ENCODE measurements at regions not wholly inside any gene's neighbourhood (a gene's known extent, or its start where the extent isn't known, plus 50 kb on each side); places are given as distances from the start of the nearest gene placed in this dataset.
"Not testable (repeated sequence)": the region's sequence is repeated elsewhere in the genome, so short reads cannot be mapped to it uniquely, and the experiment has no call there.

DNA sequence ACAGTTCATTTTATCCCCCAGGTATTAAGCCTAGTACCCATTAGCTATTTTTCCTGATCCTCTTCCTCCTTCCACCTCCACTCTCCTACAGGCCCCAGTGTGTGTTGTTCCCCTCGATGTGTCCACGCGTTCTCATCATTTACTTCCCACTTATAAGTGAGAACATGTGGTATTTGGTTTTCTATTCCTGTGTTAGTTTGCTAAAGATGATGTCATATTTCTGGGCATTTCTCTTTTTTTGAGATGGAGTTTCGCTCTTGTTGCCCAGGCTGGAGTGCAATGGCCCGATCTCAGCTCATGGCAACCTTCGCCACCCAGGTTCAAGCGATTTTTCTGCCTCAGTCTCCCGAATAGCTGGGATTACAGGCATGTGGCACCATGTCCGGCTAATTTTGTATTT lies 934.0 kb downstream of the TRAM1L1 start:
- not testable (repeated sequence) for TF ChIP-seq CTCF, POLR2A (IDR thresholded peaks at IDR 0.05)

Data from heart left ventricle (tissue), 13 donors.